OCI-LY1 (cell line): ENCODE measurements at regions not wholly inside any gene's neighbourhood (a gene's known extent, or its start where the extent isn't known, plus 50 kb on each side); places are given as distances from the start of the nearest gene placed in this dataset.

ENCODE experiments used
- EZH2 ChIP-seq: fragments of 200-600 bp; sonication (generic), shearing (Covaris generic); IDR thresholded peaks from 2 replicates; pipeline ENCODE4 v1.8.0; 2017; ENCODE audit warnings: borderline replicate concordance, mixed run types, mild to moderate bottlenecking, antibody characterized with exemption, low read length, moderate library complexity, mixed read lengths
- TF ChIP-seq, protein P1 (sequence below): fragments of 200-600 bp; sonication (generic), shearing (Covaris generic); IDR thresholded peaks from 2 replicates; pipeline ENCODE4 v1.5.1; 2017; ENCODE audit warnings: mild to moderate bottlenecking, antibody characterized with exemption, low read length, moderate library complexity, mixed read lengths

DNA sequence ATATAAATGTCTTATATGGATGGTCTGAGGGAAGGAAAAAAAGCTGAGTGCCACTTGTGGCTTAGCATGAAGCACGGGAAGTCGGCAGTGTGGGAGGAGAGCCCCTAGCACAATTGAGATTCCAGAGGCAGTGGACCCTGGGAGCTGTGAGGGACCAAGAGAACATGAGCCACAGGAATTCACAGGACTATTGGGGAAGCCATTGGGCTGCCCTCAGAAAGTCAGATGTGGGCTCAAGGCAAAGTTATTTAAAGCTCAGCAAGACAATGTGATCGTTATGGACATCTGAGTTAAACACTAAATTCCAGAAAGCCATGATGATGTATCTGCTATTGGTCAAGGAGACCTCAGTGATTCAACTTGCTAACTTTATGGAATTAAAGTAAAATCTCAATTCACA is 380.8 kb upstream of the IL12A start:
- TF ChIP-seq, protein P1, sequence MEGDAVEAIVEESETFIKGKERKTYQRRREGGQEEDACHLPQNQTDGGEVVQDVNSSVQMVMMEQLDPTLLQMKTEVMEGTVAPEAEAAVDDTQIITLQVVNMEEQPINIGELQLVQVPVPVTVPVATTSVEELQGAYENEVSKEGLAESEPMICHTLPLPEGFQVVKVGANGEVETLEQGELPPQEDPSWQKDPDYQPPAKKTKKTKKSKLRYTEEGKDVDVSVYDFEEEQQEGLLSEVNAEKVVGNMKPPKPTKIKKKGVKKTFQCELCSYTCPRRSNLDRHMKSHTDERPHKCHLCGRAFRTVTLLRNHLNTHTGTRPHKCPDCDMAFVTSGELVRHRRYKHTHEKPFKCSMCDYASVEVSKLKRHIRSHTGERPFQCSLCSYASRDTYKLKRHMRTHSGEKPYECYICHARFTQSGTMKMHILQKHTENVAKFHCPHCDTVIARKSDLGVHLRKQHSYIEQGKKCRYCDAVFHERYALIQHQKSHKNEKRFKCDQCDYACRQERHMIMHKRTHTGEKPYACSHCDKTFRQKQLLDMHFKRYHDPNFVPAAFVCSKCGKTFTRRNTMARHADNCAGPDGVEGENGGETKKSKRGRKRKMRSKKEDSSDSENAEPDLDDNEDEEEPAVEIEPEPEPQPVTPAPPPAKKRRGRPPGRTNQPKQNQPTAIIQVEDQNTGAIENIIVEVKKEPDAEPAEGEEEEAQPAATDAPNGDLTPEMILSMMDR: no peak
- TF ChIP-seq EZH2: no peak
